Posterior cingulate gyrus (tissue), 11 donors: ENCODE measurements at regions not wholly inside any gene's neighbourhood (a gene's known extent, or its start where the extent isn't known, plus 50 kb on each side); places are given as distances from the start of the nearest gene placed in this dataset.
"Not testable (repeated sequence)": the region's sequence is repeated elsewhere in the genome, so short reads cannot be mapped to it uniquely, and the experiment has no call there.

Experiments
- DNase-seq, 10 donors: peaks; one replicate each; pipeline versions ENCODE4 v3.0.0 to v3.0.0-alpha.2; 2020 to 2021; ENCODE audit warnings: mixed read lengths in 3 of 10
- intact Hi-C: fragments of 100-400 bp; cut with DNase I; formaldehyde crosslinking; loops from one replicate; pipeline ENCODE4 v1.15.1; 2023

DNA sequence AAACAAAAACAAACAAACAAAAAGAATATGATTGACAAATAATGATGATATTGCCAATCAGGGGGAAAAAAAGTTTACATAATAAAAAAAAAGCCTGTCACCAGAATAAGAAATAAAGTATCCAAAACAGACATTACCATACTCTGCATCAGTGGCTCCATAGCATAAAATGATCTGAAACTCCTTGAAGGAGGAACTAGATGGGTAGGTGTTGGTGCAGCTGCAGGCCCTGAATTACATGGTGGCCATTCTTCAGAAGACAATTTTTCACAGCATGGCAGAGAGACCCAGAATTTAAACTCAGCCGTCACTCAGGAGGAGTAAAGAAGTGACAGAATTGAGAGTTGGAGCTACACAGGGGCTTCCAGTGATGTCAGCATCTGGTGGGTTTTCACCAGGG is 60.2 kb downstream of the GLUL start:
- no peak for DNase-seq
- intact Hi-C loops: no loop called here

DNA sequence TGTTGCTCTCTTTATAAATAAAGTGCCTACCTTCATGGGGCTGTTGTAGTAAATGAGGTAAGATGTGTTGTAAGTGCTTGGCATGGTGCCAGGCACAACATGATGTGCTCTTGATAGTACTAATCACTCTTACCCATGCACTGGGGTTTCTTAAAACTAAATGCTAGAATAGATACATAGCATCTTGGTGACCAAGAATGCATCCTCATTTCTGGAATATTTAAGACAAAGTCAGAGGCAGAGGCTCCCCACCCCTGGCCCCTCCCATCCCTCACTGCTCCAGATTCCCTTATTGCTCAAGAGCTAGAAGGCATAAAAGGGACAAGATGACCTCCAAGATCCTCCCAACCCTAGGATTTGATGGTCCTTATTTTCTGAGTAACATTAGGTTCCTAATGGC is 61.3 kb downstream of the GLUL start:
- no peak for DNase-seq
- intact Hi-C loops: no loop called here

DNA sequence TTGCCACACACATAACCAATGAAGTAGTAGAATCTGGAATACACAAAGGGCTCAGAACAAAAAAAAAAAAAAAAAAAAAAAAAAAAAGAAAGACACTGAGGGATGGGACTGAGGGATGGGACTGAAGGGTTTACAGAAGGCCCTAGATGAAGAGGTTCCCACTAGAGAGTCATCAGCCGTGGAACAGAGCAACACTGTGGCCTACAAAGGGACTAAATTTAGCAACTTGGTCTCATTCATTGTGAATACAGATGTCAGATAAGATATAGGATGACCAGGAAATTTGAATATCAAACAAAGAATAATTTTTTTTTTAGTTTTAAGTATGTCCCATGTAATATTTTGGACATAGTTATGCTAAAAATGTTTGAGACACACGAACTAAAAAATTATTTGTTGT is 62.1 kb downstream of the GLUL start:
- DNase-seq: no peak
- intact Hi-C loops: no loop called here

DNA sequence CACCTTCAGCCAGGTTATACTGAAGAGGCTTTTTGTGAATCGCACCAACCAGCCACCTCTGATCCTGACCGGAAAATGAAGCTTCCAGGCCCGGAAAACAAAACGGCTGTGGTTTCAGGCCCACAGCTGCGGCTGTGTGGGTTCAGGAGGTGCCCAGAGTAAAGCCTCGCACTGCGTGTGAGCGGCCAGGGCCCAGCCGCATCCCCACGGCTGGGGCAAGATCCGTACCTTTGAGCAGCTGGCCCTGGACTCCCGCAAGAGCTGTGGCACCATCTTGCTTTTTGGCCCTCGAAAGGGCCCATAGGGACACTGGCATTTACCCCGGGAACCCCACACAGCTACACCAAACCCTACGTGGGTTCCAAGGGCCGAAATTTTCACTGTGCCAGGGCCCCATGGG is 63.0 kb downstream of the GLUL start:
- DNase-seq: no peak
- intact Hi-C loops: no loop called here

DNA sequence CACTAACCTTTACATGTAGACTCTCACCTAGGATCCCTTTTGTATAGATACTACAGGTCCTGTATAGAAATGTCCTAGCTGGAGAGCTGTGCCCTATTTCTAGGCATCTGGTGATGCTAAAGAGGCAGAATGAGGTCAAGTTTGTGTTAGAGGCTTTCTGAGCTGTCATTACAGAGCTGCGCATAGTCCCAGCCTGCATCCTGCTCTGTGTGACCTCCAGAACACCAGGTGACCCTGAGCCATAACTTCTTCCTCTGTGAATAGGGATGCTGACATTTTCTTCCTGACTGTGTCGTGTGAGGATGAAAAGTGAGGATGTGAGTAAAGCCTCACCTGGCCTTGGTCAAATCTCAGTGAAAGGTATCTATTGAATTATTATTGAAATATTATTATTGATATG is 66.3 kb downstream of the GLUL start:
- intact Hi-C loops: no loop called here
- DNase-seq: no peak

DNA sequence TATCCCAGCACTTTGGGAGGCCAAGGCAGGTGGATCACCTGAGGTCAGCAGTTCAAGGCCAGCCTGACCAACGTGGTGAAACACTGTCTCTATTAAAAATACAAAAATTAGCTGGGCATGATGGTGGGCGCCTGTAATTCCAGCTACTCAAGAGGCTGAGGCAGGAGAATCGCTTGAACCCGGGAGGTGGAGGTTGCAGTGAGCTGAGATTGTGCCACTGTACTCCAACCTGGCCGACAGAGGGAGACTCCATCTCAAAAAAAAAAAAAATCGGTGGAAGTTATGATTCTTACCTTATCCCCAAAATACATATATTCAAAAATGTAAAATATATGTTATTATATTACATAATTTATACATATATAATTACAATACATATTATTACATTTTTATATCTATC is 70.1 kb downstream of the GLUL start:
- DNase-seq, intact Hi-C loops: not testable (repeated sequence)

DNA sequence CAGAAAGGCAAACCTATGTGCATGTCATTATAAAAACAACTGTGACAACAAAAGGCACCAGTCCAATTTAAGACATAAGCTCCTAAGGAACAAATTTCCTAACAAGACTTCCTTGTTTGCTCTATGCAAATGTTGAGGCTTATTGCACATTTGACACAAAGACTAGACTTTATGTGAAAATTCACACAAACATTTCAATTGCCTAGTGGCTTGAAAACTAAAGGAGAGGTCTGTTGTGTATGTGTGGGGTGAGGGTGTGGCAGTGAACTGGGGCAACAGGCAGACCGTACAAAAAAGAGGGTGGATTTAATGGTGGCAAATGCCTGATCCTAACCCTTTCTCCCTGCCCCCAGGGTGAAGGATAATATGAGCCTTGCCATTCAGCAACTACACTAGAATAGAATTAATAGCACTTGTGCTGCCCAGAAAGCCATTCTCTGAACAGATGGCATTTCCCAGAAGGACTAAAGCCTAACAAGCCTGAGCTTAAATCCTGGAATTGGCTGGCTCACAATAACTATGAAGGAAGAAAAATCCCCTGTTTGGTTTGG is 73.9 kb downstream of the GLUL start:
- DNase-seq: no peak
- intact Hi-C loops: no loop called here

DNA sequence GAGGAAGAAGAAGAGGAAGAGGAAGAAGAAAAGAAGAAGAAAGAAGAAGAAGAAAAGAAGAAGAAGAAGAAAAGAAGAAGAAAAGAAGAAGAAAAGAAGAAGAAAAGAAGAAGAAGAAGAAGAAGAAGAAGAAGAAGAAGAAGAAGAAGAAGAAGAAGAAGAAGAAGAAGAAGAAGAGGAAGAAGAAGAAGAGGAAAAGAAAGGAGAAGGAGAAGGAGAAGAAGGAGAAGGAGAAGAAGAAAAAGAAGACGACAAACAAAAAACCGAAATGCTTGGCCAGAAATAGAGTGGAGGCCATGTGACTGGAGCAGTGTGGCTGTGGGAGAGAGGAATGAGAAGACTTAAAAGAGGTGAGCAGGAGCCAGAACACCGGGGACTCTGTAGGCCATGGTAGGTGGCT is 75.1 kb downstream of the GLUL start:
- DNase-seq, intact Hi-C loops: not testable (repeated sequence)

DNA sequence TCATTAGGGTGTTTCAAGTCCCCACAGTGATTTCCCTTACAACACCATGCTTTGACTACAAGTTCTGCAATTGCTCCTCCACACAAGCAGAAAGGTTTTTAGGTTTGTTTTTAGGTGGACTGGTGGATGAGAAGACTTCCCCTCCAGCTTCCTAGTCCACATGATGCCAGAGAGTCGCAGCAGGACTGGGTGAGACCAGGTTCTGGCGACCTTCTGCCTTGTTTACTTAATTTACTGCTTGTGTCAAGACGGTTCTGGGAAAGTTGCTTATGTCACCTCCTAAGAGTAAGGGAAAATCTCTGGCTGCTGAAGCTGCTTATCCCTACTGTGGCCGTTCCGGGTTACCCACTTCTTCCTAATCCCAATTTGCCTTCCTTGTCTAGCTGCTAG is 76.4 kb downstream of the GLUL start:
- intact Hi-C loops: no loop called here
- no peak for DNase-seq

DNA sequence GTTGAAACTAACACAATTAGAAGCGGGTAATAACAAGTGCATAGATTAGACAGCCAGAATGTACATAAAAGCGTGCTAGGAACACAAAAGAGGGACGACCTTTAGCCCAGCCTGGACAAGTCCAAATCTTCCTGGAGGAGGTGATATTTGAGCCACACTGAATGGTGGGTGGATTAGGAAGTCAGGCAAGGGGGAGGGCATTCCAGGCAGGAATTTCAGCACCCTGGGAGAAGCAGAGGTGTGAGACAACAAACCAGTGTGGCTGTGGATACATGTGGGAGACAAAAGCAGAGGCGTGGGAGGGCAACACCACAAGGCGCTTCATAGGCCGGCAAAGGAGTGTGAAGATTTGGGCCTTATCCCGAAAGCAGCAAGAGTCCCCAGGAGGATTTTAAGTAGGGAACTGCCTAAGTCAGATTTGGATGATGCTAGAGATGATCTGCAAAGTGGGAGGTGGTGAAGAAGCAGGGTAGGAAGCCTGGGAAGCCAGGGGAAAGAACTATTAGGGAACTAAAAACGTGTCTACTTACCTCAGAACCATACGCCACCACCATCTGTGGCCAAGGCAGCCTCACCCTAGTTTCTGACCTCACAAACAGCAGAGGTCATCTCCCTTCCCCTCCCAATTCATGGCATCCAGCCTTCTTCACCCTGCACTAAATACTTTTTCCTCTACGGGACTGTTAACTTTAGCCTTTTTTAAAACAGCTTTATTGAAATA is 81.8 kb downstream of the GLUL start:
- DNase-seq: peak in 3 of 10 donors; percentile 12 to 89 (median 21)
- intact Hi-C loops: no loop called here

DNA sequence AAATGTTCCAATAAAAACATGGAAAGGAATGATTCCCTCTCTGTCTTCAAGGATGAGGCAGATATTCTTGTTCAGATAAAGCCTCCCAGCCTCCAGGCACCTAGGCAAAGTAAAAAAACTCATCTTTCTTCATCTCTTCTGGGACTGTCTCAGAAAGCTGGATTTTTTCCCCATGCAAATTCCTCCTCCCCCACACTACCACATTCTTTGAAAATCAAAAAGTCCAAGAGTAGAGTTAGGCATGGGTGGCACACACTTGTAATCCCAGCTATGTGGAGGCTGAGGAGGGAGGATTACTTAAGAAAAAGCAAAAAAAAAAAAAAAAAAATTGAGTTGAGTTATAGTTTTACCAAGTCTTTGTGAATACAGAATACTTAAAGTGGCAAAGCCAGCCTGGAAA is 82.8 kb downstream of the GLUL start:
- no peak for DNase-seq
- intact Hi-C loops: no loop called here

DNA sequence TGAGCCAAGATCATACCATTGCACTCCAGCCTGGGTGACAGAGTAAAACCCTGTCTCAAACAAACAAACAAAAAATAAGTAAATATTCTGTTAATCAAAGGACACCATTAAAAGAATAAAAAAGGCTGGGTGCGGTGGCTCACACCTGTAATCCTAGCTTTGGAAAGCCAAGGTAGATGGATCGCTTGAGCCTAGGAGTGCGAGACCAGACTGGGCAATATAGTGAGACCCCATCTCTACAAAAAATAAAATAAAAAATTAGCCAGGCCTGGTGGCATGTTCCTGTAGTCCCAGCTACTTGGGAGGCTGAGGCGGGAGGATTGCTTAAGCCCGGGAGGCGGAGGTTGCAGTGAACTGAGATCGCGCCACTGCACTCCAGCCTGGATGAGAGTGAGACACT is 84.1 kb downstream of the GLUL start:
- not testable (repeated sequence) for DNase-seq

DNA sequence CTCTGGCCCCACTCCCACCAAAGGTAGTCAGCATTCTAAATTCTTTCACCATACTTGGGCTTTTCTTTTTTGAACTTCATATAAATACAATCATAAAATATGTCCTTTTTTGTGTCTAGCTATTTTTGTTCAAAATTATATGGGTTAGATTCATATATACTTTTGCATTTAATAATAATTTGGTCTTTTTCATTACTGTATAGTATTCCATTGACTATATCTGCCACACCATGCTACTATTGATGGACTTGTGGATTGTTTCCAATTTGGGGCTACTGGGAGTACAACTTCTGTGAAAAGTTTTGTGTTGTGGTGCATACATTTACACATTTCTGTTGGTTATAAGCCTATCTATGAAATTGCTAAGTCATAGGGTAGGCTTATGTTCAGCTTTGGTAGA is 85.7 kb downstream of the GLUL start:
- DNase-seq: no peak
- intact Hi-C loops: no loop called here

More for the DNA sequence above, 84.1 kb downstream of the GLUL start:
- intact Hi-C loops: not testable (repeated sequence)

DNA sequence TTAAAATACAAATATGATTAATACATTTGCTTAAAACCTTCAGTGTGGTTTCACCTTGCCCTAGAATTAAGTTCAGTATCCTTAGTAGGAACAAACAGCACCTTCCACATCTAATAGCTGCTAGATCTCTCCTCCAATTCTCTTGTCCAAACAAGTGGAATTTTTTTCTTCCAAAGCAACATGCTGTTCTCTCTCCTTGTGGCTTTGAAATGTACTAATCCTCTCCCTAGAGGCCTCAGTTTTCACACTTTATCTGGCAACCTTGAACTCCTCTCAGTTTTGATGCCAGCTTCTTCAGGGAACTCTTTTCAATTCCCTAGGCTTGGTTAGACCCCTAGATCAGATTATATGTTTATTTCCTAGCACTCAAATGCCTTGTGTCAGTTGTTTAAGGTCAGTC is 87.0 kb downstream of the GLUL start:
- no peak for DNase-seq
- intact Hi-C loops: loop anchor here (5.0 kb wide), 2 partner anchors 88 to 162 kb away; partner anchors contain the start of gene GLUL

DNA sequence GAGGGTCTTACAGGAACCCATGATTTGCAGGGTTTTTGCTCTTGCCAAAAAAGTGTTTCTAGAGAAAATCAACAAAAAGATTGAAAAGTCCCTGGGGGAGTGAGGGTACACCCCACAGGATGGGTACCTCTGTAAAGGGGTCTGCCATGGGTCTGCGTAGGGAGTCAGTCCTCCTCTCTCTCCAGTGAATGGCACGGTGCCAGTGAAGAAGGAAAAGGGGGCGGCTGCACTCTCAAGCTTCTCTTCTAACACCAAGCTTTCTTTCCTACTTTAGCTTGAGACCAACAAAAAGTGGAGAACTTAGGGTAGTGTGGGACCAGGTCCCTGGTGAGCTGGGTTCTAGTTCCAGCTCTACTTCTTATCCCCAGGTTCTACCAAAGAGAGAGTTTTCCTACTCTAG is 87.4 kb downstream of the GLUL start:
- DNase-seq: peak in 1 of 10 donors; percentile 14
- intact Hi-C loops: loop anchor here (5.0 kb wide), 2 partner anchors 88 to 162 kb away; partner anchors contain the start of gene GLUL

DNA sequence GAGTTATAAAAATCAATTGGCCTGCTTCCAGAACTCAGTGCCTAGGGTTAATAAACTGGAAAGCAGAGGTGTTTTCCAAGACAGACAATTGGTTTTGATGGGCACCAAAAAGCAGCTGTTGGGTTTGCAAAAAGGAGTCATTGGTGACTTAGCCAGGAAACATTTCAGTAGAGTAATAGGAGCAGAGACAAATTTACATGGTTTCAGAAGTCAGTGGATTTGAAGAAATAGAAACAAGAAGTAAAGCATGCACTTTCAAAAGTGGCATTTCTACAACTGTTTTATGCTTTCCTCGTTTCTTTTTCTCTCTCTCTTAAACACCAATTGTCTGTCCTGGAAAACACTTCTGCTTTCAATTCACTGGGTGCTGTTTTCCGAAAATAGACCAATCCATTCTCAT is 87.8 kb downstream of the GLUL start:
- DNase-seq: no peak
- intact Hi-C loops: loop anchor here (5.0 kb wide), 2 partner anchors 89 to 161 kb away; partner anchors contain the start of gene GLUL

DNA sequence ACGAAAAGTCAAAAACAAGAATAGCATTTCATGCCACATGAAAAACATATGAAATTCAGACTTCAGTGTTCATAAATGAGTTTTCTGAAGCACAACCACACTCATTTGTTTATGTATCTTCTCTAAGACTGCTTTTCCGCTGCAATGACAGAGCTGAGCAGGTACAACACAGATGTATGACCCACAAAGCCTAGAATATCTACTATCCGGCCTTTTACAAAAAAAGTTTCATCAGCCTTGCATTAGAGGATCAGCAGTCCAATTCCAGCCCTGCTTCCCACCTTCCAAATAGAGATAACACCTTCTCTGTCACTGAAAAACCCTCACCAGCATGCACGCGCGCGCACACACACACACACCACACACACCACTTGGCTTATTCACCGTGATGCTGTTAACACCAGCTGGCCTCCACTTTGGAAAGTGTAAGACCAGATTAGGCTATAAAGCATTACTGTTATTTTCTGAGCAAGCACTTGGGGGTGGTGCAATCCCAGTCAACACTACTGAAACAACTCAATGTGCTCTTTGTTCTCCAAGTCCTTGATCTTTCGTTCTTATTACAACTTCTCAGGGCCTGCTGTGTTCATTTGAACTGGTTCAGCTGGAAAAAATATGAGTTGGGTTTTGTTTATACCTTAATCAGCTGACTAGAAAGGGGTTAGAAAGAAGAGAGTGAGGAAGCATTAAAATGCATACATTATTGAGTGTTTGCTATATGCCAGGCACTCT is 90.0 kb downstream of the GLUL start:
- DNase-seq: peak in 4 of 10 donors; percentile 25 to 86 (median 47)
- intact Hi-C loops: loop anchor here (5.0 kb wide), 2 partner anchors 91 to 159 kb away; partner anchors contain the start of gene GLUL

DNA sequence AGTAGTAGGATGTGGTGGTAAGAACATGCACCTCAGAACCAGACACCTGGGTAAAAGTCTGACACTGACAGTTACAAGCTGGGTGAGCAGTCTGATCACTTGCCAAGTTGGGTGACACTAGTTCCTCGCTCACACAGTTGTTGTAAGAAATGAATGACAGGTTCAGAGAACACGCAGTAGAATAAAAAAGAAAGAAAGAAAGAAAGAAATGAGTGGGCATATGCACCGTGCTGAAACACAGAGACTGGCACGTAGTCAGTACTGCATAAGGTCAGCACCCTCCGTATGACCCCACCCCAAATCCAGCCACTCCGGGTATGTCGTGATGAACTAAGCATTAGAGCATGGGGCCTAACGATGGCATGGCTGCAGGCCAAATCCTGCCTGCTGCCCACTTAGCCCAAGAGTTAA is 90.6 kb downstream of the GLUL start:
- intact Hi-C loops: loop anchor here (5.0 kb wide), 2 partner anchors 91 to 159 kb away; partner anchors contain the start of gene GLUL
- no peak for DNase-seq

DNA sequence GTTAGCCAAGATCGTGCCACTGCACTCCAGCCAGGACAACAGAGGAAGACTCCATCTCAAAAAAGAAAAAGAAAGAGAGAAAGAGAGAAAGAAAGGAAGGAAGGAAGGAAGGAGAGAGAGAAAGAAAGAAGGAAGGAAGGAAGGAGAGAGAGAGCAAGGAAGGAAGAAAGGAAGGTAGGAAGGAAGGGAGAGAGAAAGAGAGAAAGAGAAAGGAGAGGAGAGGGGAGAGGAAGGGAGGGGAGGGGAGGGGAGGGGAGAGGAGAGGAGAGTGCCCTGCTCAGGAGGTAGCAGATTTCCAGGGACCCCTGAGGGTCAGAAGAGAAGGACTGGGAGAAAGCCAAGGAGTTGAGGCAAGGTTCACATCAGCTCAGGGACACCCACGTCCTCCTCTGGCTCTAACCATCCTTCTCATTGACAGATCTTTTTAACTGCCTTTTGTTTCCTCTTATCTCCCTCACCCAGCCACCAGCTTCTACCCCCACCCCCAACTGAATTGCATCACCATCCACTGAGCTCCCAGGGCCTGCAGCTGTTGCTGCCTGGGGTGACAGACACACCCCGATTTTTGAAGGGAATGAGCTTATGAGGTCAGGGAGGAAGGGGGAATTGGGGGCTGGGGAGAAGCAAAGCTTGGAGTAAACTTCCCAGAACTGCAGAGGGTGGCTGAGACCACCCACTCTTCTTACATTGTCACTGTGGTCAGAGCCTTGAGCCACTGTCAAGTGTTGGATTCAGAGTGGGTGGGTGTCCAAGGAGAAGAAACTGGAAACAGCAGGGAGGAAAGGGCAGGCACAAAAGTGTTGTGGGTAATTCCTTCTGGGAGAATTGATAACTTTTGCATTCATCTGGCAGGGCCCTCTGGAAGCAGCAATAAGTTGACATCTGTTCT is 91.6 kb downstream of the GLUL start:
- peak in 6 of 10 donors; percentile 28 to 93 (median 50) for DNase-seq
- intact Hi-C loops: loop anchor here (5.0 kb wide), 2 partner anchors 92 to 158 kb away; partner anchors contain the start of gene GLUL

DNA sequence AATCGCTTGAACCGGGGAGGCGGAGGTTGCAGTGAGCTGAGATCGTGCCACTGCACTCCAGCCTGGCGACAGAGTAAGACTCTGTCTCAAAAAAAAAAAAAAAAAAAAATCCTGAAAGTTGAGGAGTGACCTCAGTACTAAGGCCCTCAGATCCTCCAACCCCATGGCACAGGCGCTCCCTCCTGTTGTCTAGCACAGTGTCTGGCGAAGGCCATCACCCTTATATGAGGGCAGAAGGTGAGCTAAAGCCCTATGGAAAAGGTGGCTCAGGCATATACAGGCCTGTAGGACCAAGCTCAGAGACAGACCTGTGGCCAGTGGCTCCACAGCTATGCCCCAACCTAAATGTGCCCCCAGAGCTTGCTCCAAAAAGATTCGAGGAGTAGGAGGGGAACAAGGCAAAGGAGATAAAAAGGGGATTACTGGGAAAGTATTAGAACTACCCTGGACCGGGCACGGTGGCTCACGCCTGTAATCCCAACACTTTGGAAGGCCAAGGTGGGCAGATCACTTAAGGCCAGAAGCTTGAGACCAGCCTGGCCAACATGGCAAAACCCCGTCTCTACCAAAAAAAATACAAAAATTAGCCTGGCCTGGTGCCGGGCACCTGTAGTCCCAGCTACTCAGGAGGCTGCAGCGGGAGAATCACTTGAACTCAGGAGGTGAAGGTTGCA is 92.4 kb downstream of the GLUL start:
- intact Hi-C loops, DNase-seq: not testable (repeated sequence)
